Heart right ventricle (tissue), 16 donors: ENCODE measurements at regions not wholly inside any gene's neighbourhood (a gene's known extent, or its start where the extent isn't known, plus 50 kb on each side); places are given as distances from the start of the nearest gene placed in this dataset.

Experiments
- ATAC-seq, 8 donors: fragments of 200-7000 bp; cut with Tn5 transposase; one replicate each; pipeline ENCODE4 v1.9.1; 2020; ENCODE audit warnings: mild to moderate bottlenecking in 8 of 8, moderate library complexity in 8 of 8, moderate number of reproducible peaks in 1 of 8
- DNase-seq, 2 donors: peaks; one replicate each; pipeline ENCODE4 v3.0.0-alpha.2; 2020
- H3K27ac ChIP-seq, 10 donors: fragments of 200-600 bp; sonication (generic) in 2 of 10; one replicate each; pipeline versions ENCODE4 v1.5.0 to v1.8.0; 2020 to 2022; ENCODE audit warnings: mild to moderate bottlenecking in 3 of 10
- H3K27me3 ChIP-seq, 7 donors: fragments of 200-600 bp; one replicate each; pipeline ENCODE4 v1.8.0; 2021 to 2022; ENCODE audit warnings: mild to moderate bottlenecking in 2 of 7
- H3K36me3 ChIP-seq, 9 donors: fragments of 200-600 bp; sonication (generic) in 1 of 9; one replicate each; pipeline versions ENCODE4 v1.5.0 to v1.8.0; 2020 to 2022; ENCODE audit warnings: mild to moderate bottlenecking in 2 of 9
- H3K4me1 ChIP-seq, 9 donors: fragments of 200-600 bp; sonication (generic) in 1 of 9; one replicate each; pipeline versions ENCODE4 v1.5.0 to v1.8.0; 2020 to 2022; ENCODE audit warnings: mild to moderate bottlenecking in 4 of 9
- H3K4me3 ChIP-seq, 10 donors: fragments of 200-600 bp; sonication (generic) in 2 of 10; one replicate each; pipeline versions ENCODE4 v1.5.0 to v1.8.0; 2020 to 2022; ENCODE audit warnings: mild to moderate bottlenecking in 7 of 10, moderate library complexity in 2 of 10
- H3K9me3 ChIP-seq, 11 donors: fragments of 200-600 bp in 10 of 11; sonication (generic) in 2 of 11; one replicate each; pipeline versions ENCODE4 v1.5.0 to v1.8.0; 2013 to 2022; ENCODE audit warnings: mild to moderate bottlenecking in 2 of 11, control low read depth in 1 of 11, moderate library complexity in 1 of 11
- WGBS, 2 donors: extraction: QIAGEN DNeasy Blood & Tissue Kit; methylation state at CpG; one replicate each; pipeline ENCODE4 v1.1.7; 2013; ENCODE audit warnings: inconsistent platforms in 1 of 2; 5-methylcytosine and 5-hydroxymethylcytosine counted together
- intact Hi-C, 10 donors: fragments of 100-400 bp; cut with DNase I; formaldehyde crosslinking; loops; one replicate each; pipeline versions ENCODE4 v1.11.1 to v1.14.2; 2022
- TF ChIP-seq, protein P1 (sequence below), 9 donors: fragments of 200-600 bp; sonication (generic) in 2 of 9; IDR thresholded peaks; one replicate each; pipeline versions ENCODE4 v1.5.0 to v1.8.0; 2021 to 2022; ENCODE audit warnings: antibody characterized with exemption in 9 of 9, mild to moderate bottlenecking in 5 of 9, moderate library complexity in 1 of 9
- donor health status: Arrhythmogenic right ventricular cardiomyopathy.
- donor health status: ischemic (EF 13 %, LVEDD 7.1; RV severe dilation, severe dysfunction).
- donor health status: healthy with polysubstance abuse.
- donor health status: DM: no; HTN: yes; CAD: no.
- donor health status: DM: no; HTN: no; CAD: no.
- donor health status: ischemic (EF 25% LVEDD 6.9; RV normal size, moderate dysfunction).
- donor health status: ischemic (EF 25% LVEDD 5.7; RV mildly dilated, moderate dysfunction).
- donor health status: healthy.
- donor health status: DM: yes; HTN: yes; CAD: no.
- donor health status: Ischemic cardiomyopathy.
- donor health status: ischemic (EF 35%, LVEDD 5.7; RV mildly dilated, moderate dysfunction).
- donor health status: nonischemic (EF 11% LVEDD 7.7; RV severe dilation, severe dysfunction).
- donor health status: DM: yes; HTN: yes; CAD: no.
- donor health status: PGD.
- donor health status: ischemic (EF 29% LVEDD 5.4; RV normal size, mild dysfunction).
- donor health status: nonischemic (EF 23%, LVEDD 6.1; RV moderate dilation, normal function).

DNA sequence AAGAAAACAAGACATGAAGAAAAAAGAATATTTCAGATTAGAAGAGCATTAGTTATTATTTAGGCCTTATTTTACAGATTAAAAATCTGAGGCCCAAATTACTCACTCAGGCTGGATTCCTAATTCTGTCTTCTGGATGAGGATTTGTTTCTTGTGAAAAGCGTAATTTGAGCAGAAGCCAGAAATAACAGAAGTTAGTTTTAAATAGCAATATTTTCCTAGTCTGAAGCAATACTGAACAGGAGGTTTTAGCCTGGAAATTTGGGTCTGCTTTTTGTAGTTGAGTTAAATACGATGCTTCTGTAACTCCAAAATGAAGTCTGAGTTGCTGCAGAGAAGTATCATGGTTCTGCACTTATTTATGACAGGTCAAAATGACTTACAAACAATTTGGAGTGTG is 124.9 kb downstream of the RTL3 start:
- ATAC-seq, result no peak
- H3K27ac ChIP-seq, result no peak overlapping the region
- WGBS, 2 donors, result 64 to 69% methylated on average over 2 of the region's 2 CpGs

DNA sequence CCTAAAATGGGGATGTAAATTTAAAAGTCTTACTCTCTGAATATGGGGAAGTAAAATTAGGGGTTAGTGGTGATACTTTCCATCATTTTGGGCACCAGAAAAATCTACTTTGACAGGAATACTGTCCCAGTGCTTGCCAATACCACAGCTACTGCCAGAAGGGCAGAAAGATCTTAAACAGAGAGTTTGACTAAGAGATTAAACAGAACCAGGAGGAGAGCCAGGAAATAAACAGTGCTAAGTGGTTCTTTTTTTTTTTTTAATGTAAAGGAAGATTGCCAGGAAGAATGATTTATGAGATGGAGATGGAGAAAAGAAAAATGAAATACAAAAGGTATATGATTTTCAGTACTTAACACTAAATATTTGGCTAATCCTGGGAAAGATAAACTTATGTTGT is 126.8 kb downstream of the RTL3 start:
- ATAC-seq (no peak), DNase-seq (no peak)
- Histone ChIP-seq H3K4me1 (no peaks in the 10 kb centered on the region), H3K9me3 (no peaks in the 10 kb centered on the region), H3K36me3 (no peaks in the 10 kb centered on the region), H3K27me3 (no peaks in the 10 kb centered on the region), H3K27ac (no peak overlapping the region), H3K4me3 (no peak overlapping the region)
- intact Hi-C loops, result no loop called here
- TF ChIP-seq, protein P1, sequence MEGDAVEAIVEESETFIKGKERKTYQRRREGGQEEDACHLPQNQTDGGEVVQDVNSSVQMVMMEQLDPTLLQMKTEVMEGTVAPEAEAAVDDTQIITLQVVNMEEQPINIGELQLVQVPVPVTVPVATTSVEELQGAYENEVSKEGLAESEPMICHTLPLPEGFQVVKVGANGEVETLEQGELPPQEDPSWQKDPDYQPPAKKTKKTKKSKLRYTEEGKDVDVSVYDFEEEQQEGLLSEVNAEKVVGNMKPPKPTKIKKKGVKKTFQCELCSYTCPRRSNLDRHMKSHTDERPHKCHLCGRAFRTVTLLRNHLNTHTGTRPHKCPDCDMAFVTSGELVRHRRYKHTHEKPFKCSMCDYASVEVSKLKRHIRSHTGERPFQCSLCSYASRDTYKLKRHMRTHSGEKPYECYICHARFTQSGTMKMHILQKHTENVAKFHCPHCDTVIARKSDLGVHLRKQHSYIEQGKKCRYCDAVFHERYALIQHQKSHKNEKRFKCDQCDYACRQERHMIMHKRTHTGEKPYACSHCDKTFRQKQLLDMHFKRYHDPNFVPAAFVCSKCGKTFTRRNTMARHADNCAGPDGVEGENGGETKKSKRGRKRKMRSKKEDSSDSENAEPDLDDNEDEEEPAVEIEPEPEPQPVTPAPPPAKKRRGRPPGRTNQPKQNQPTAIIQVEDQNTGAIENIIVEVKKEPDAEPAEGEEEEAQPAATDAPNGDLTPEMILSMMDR (IDR thresholded peaks at IDR 0.05), result no peak

More for the DNA sequence above, 124.9 kb downstream of the RTL3 start:
- Histone ChIP-seq H3K36me3 (no peaks in the 10 kb centered on the region), H3K4me3 (no peak overlapping the region), H3K9me3 (no peaks in the 10 kb centered on the region), H3K27me3 (no peaks in the 10 kb centered on the region), H3K4me1 (no peaks in the 10 kb centered on the region)
- no peak for DNase-seq
- TF ChIP-seq, protein P1 (IDR thresholded peaks at IDR 0.05), result no peak
- intact Hi-C loops, result no loop called here

DNA sequence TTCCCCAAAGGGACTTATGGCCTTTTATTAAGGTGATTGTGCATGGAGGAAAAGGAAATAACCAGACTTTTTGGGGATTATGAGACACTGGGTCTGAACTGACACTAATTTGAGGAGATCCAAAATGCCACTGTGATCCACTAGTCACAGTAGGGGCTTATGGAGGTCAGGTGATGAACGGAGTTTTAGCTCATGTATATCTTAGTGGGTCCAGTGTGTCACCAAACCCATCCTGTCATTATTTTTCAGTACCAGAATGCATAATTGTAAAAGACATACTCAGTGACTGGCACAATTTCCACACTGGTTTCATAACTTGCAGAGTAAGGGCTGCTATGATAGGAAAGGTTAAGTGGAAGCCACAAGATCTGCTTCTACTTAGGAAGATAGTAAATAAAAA is 131.3 kb downstream of the RTL3 start:
- intact Hi-C loops, result no loop called here
- TF ChIP-seq, protein P1 (IDR thresholded peaks at IDR 0.05), result no peak

DNA sequence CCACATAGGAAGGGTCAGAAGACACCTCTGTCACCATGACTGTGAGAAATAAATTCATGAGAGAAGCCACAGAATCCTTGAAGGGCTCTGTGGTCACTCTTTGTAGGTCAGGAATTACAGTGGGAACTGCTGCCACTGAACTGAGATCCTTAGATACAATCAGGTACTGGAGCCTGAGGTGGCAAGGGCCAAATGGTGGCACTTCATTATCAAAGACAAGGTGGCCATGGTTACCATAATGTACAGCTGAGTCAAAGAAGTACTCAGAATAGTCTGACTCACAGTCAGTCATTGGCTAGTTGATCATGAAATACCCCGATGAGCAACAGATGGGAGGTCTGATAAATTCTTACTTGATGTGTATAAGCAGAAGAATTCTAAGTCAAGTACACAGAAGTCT is 131.9 kb downstream of the RTL3 start:
- intact Hi-C loops, result no loop called here
- Histone ChIP-seq H3K4me1 (no peaks in the 10 kb centered on the region), H3K27ac (no peak overlapping the region), H3K9me3 (no peaks in the 10 kb centered on the region), H3K27me3 (no peaks in the 10 kb centered on the region), H3K4me3 (no peak overlapping the region), H3K36me3 (no peaks in the 10 kb centered on the region)
- no peak for ATAC-seq
- TF ChIP-seq, protein P1 (IDR thresholded peaks at IDR 0.05), result no peak
- WGBS, 2 donors, result 67 to 86% methylated on average over 1 of the region's 1 CpG
- no peak for DNase-seq

More for the DNA sequence above, 131.3 kb downstream of the RTL3 start:
- no peak overlapping the region for H3K27ac ChIP-seq
- no peak for ATAC-seq
- no peaks in the 10 kb centered on the region for H3K36me3 ChIP-seq
- WGBS, 2 donors, result 67 to 84% methylated on average over 1 of the region's 1 CpG
- no peaks in the 10 kb centered on the region for H3K4me1 ChIP-seq
- H3K27me3 ChIP-seq, result no peaks in the 10 kb centered on the region
- no peaks in the 10 kb centered on the region for H3K9me3 ChIP-seq
- no peak for DNase-seq
- no peak overlapping the region for H3K4me3 ChIP-seq

DNA sequence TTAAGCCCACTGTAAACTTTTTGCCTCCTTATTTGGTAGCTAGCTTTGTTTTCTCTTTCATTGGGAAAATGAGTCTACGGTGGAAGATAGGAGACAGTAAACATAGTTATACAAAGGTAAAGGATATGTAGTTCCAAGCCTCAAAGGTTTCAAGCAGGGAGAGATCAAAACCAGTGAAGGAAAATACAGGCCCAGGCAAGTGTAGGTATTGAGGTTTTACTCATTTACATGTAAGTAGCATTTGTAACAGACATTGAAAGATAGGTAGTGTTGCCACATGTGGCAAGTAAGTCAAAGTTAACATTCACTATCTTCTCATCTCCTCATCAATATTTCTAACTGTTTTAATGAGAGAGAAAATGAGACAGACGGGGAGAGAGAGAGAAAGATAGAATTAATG is 136.5 kb downstream of the RTL3 start:
- Histone ChIP-seq H3K4me3 (no peak overlapping the region), H3K27me3 (peaks cover 0 to 7% (median 0%) of the 10 kb centered on the region in 7 donors), H3K4me1 (no peaks in the 10 kb centered on the region), H3K36me3 (no peaks in the 10 kb centered on the region), H3K9me3 (no peaks in the 10 kb centered on the region), H3K27ac (no peak overlapping the region)
- TF ChIP-seq, protein P1 (IDR thresholded peaks at IDR 0.05), result no peak
- ATAC-seq (no peak), DNase-seq (no peak)
- intact Hi-C loops, result no loop called here
- WGBS, 2 donors, result 77 to 90% methylated on average over 2 of the region's 2 CpGs
